ENCODE measurements at regions not wholly inside any gene's neighbourhood (a gene's known extent, or its start where the extent isn't known, plus 50 kb on each side); places are given as distances from the start of the nearest gene placed in this dataset.

DNA sequence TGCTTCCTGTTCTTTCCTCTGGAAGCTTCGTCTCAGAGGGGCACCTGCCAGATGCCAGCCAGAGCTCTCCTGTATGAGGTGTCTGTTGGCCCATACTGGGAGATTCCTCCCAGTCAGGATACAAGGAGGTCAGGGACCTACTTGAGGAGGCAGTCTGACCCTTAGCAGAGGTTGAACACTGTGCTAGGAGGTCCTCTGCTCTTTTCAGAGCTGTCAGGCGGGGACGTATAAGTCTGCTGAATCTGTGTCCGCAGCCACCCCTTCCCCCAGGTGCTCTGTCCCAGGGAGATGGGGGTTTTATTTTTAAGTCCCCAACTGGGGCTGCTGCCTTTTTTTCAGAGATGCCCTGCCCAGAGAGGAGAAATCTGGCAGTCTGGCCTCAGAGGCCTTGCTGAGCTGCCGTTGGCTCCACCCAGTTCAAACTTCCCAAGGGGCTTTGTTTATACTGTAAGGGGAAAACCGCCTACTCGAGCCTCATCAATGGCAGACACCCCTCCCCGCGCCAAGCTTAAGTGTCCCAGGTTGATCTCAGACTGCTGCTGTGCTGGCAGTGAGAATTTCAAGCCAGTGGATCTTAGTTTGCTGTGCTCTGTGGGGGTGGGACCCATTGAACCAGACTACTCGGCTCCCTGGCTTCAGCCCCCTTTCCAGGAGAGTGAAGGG, 326.7 kb downstream of the BCKDHB start:
- ChIA-PET POLR2A (no interaction called here), CTCF (interaction anchor here (0.6 kb wide), 1 partner anchor 227 kb away, joined by 3 read pairs; no protein-coding TSS in a partner anchor)
- Histone ChIP-seq H3K36me3 (ENCODE audit: control insufficient read depth in 2 of 2, insufficient read depth in 1 of 2, low read length in 2 of 2) (no peaks in the 10 kb centered on the region), H3K9me3 (ENCODE audit: control insufficient read depth, insufficient read depth, low read depth, low read length) (no peaks in the 10 kb centered on the region), H3K27ac (ENCODE audit: extremely low read depth, low read depth, low read length) (no peak overlapping the region), H3K4me1 (ENCODE audit: control insufficient read depth, insufficient read depth, low read length) (no peaks in the 10 kb centered on the region), H3K4me3 (ENCODE audit: low read depth, low read length) (no peak overlapping the region)
- no peak for TF ChIP-seq GLIS2 (tag by site-specific recombination; IDR thresholded peaks at IDR 0.05)
- TF ChIP-seq ZNF146 (tag by site-specific recombination; IDR thresholded peaks at IDR 0.05), result no peak
- TF ChIP-seq, protein P1, sequence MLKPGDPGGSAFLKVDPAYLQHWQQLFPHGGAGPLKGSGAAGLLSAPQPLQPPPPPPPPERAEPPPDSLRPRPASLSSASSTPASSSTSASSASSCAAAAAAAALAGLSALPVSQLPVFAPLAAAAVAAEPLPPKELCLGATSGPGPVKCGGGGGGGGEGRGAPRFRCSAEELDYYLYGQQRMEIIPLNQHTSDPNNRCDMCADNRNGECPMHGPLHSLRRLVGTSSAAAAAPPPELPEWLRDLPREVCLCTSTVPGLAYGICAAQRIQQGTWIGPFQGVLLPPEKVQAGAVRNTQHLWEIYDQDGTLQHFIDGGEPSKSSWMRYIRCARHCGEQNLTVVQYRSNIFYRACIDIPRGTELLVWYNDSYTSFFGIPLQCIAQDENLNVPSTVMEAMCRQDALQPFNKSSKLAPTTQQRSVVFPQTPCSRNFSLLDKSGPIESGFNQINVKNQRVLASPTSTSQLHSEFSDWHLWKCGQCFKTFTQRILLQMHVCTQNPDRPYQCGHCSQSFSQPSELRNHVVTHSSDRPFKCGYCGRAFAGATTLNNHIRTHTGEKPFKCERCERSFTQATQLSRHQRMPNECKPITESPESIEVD (tag by site-specific recombination; IDR thresholded peaks at IDR 0.05), result no peak
- no peak for TF ChIP-seq ZNF112 (tag by site-specific recombination; IDR thresholded peaks at IDR 0.05)
- no peak for TF ChIP-seq ZNF214 (tag by site-specific recombination; IDR thresholded peaks at IDR 0.05; ENCODE audit: borderline replicate concordance)
- TF ChIP-seq ZNF426 (tag by site-specific recombination; IDR thresholded peaks at IDR 0.05), result no peak
- no peak for TF ChIP-seq MZF1 (tag by site-specific recombination; IDR thresholded peaks at IDR 0.05; ENCODE audit: borderline replicate concordance)
- TF ChIP-seq, protein P2, sequence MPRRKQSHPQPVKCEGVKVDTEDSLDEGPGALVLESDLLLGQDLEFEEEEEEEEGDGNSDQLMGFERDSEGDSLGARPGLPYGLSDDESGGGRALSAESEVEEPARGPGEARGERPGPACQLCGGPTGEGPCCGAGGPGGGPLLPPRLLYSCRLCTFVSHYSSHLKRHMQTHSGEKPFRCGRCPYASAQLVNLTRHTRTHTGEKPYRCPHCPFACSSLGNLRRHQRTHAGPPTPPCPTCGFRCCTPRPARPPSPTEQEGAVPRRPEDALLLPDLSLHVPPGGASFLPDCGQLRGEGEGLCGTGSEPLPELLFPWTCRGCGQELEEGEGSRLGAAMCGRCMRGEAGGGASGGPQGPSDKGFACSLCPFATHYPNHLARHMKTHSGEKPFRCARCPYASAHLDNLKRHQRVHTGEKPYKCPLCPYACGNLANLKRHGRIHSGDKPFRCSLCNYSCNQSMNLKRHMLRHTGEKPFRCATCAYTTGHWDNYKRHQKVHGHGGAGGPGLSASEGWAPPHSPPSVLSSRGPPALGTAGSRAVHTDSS (tag by site-specific recombination; IDR thresholded peaks at IDR 0.05), result no peak
- TF ChIP-seq ZNF501 (tag by site-specific recombination; IDR thresholded peaks at IDR 0.05), result no peak

DNA sequence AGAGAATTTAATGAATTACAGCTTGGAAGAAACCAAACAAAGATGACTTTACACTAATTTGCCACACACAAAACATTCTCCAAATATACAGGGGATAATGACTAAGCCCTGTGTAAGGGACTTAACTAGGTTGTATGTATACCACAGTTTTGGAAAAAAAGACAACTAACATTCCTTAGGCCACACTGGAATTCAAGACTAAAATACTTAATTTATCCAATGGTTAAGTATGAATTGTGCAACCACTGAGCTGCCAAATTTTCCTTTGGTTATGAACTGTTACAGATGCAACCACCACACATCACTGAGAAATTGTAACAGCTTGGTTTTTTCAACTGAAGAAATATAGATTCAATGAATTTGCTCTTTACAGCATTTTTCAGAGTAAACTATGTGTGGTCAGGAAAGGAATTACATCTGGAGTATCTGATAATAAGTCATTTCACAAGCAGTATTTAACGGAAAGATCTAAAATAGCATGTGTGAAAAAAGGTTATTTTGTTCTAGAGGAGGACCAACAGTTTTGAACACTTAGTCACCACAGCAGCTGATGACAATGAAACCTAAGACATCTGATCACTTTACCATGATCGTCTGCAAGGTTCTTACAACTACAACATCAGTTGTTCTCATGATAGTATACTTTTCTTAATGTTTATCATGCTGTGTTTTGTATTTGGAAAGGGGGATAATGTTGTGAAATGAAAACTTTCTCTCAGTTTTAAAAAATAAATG, 318.8 kb downstream of the BCKDHB start:
- ChIA-PET POLR2A (no interaction called here), CTCF (interaction anchor here (0.7 to 1.6 kb wide), 4 partner anchors 30 to 57 kb away, joined by 3 to 4 read pairs (median 3); no protein-coding TSS in a partner anchor)
- no peak overlapping the region for H3K27ac ChIP-seq (ENCODE audit: extremely low read depth, low read depth, low read length)
- TF ChIP-seq, protein P3, sequence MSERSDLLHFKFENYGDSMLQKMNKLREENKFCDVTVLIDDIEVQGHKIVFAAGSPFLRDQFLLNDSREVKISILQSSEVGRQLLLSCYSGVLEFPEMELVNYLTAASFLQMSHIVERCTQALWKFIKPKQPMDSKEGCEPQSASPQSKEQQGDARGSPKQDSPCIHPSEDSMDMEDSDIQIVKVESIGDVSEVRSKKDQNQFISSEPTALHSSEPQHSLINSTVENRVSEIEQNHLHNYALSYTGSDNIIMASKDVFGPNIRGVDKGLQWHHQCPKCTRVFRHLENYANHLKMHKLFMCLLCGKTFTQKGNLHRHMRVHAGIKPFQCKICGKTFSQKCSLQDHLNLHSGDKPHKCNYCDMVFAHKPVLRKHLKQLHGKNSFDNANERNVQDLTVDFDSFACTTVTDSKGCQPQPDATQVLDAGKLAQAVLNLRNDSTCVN (tag by site-specific recombination; optimal IDR thresholded peaks at IDR 0.05), result no peak
- TF ChIP-seq ZBTB1 (tag by site-specific recombination; IDR thresholded peaks at IDR 0.05) (no peak), ZNF169 (tag by site-specific recombination; IDR thresholded peaks at IDR 0.05) (no peak), GLIS2 (tag by site-specific recombination; IDR thresholded peaks at IDR 0.05) (no peak), ZNF530 (tag by site-specific recombination; IDR thresholded peaks at IDR 0.05; ENCODE audit: low read depth) (no peak), ZNF473 (tag by site-specific recombination; IDR thresholded peaks at IDR 0.05) (no peak), RBAK (tag by site-specific recombination; IDR thresholded peaks at IDR 0.05) (no peak), KLF1 (tag by site-specific recombination; IDR thresholded peaks at IDR 0.05) (no peak)
- TF ChIP-seq, protein P4, sequence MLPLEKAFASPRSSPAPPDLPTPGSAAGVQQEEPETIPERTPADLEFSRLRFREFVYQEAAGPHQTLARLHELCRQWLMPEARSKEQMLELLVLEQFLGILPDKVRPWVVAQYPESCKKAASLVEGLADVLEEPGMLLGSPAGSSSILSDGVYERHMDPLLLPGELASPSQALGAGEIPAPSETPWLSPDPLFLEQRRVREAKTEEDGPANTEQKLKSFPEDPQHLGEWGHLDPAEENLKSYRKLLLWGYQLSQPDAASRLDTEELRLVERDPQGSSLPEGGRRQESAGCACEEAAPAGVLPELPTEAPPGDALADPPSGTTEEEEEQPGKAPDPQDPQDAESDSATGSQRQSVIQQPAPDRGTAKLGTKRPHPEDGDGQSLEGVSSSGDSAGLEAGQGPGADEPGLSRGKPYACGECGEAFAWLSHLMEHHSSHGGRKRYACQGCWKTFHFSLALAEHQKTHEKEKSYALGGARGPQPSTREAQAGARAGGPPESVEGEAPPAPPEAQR (tag by site-specific recombination; IDR thresholded peaks at IDR 0.05), result no peak
- TF ChIP-seq, protein P5, sequence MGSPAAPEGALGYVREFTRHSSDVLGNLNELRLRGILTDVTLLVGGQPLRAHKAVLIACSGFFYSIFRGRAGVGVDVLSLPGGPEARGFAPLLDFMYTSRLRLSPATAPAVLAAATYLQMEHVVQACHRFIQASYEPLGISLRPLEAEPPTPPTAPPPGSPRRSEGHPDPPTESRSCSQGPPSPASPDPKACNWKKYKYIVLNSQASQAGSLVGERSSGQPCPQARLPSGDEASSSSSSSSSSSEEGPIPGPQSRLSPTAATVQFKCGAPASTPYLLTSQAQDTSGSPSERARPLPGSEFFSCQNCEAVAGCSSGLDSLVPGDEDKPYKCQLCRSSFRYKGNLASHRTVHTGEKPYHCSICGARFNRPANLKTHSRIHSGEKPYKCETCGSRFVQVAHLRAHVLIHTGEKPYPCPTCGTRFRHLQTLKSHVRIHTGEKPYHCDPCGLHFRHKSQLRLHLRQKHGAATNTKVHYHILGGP (tag by site-specific recombination; IDR thresholded peaks at IDR 0.05), result no peak
- no peaks in the 10 kb centered on the region for H3K4me1 ChIP-seq (ENCODE audit: control insufficient read depth, insufficient read depth, low read length)
- H3K4me3 ChIP-seq (ENCODE audit: low read depth, low read length), result no peak overlapping the region
- no peaks in the 10 kb centered on the region for H3K9me3 ChIP-seq (ENCODE audit: control insufficient read depth, insufficient read depth, low read depth, low read length)
- no peaks in the 10 kb centered on the region for H3K36me3 ChIP-seq (ENCODE audit: control insufficient read depth in 2 of 2, insufficient read depth in 1 of 2, low read length in 2 of 2)
